PFSK-1 (cell line): ENCODE measurements at regions not wholly inside any gene's neighbourhood (a gene's known extent, or its start where the extent isn't known, plus 50 kb on each side); places are given as distances from the start of the nearest gene placed in this dataset.

Source experiments
- REST ChIP-seq, 2 experiments: IDR thresholded peaks; 2 replicates each; pipeline versions ENCODE4 v1.6.1 to v1.8.0; 2011 to 2012; ENCODE audit warnings: low read depth in 2 of 2, low read length in 2 of 2, control low read depth in 1 of 2, inconsistent platforms in 1 of 2, mild to moderate bottlenecking in 1 of 2, moderate library complexity in 1 of 2; ENCODE audit not compliant: insufficient read depth in 1 of 2
- TAF1 ChIP-seq: IDR thresholded peaks from 2 replicates; pipeline ENCODE4 v1.6.1; 2012; ENCODE audit warnings: low read length, control low read depth, borderline replicate concordance; ENCODE audit not compliant: insufficient read depth

GRCh38 chr17:79220201-79220712, 145.6 kb downstream of the ENGASE start:
- TF ChIP-seq REST (IDR thresholded peaks at IDR 0.05; ENCODE audit: insufficient read depth in 1 of 2, low read depth in 2 of 2, low read length in 2 of 2) (no peak), TAF1 (no peak)
